Skin epidermis (tissue), 12 donors: ENCODE measurements at regions not wholly inside any gene's neighbourhood (a gene's known extent, or its start where the extent isn't known, plus 50 kb on each side); places are given as distances from the start of the nearest gene placed in this dataset.
"Not testable (repeated sequence)": the region's sequence is repeated elsewhere in the genome, so short reads cannot be mapped to it uniquely, and the experiment has no call there.

ENCODE experiments used
- H3K27ac ChIP-seq, 21 experiments: fragments of 200-600 bp; sonication (generic) in 11 of 21; one replicate each; pipeline ENCODE4 v1.5.0; 2020; ENCODE audit warnings: mild to moderate bottlenecking in 3 of 21, inconsistent platforms in 2 of 21, moderate library complexity in 2 of 21
- H3K4me3 ChIP-seq, 7 experiments: fragments of 200-600 bp; sonication (generic) in 2 of 7; one replicate each; pipeline ENCODE4 v1.5.0; 2020; ENCODE audit warnings: inconsistent platforms in 2 of 7, mild to moderate bottlenecking in 2 of 7, moderate library complexity in 1 of 7

DNA sequence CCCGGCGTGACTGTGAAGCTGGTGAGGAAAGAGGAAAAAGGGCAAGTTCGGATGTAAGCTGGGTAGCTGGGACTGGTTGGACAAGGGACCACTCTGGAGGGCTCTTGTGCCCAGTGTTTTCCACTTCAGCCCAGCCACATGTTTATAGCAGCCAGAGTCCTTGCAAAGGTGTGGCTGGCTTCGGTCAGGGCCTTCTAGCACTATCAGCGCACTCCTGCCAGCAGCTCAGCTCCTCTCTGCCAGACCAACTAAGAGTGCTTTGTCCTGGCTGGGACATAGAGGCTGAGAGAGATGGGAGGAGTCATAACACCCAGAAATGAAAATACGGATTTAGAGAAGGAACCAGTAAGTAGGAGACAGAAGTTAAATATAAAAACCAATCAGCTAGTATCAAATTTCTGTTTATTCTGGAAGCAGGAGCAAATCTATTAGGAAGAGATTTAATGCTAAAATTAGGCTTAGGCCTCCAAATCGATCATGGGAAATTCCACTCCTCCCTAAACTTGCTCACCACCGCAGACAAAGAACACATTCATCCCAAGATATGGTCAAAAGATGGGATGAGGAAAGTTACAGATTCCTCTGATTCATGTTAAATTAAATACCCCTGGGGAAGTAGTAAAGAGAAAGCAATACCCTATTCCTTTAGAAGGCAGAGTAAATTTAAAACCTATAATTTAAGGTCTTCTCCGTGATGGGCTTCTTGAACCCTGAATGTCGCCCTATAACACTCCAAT lies 135.0 kb downstream of the RALA start:
- Histone ChIP-seq H3K4me3 (no peak overlapping the region), H3K27ac (peak overlapping the region in 3 of 21 experiments; percentile 5 to 28 (median 24))

- H3K4me3 ChIP-seq: no peak overlapping the region
Measured at GRCh38 chr7:39761449-39761848, 138.1 kb downstream of the RALA start.

DNA sequence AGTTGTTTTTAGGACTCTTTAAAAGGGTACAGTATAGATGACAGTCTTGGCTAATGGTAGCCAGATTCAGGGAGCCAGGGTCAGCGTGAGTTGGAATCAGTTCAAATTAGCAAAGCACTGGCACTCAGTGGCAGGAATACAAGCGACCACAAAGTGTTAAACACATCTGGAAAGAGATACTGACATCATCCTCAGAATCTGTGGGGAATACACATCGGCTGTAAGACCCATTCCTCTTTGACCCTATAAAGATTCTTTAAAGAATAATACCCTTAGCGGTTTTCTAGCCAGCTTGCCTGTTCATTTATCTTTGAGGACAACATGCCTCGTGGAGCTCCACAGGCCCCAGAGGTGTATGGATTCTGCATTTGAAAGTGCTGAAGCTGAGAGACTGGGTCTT lies 139.1 kb downstream of the RALA start:
- H3K4me3 ChIP-seq, H3K27ac ChIP-seq: not testable (repeated sequence)

More at GRCh38 chr7:39761449-39761848, 138.1 kb downstream of the RALA start:
- H3K27ac ChIP-seq: peak overlapping the region in 1 of 21 experiments; percentile 12

DNA sequence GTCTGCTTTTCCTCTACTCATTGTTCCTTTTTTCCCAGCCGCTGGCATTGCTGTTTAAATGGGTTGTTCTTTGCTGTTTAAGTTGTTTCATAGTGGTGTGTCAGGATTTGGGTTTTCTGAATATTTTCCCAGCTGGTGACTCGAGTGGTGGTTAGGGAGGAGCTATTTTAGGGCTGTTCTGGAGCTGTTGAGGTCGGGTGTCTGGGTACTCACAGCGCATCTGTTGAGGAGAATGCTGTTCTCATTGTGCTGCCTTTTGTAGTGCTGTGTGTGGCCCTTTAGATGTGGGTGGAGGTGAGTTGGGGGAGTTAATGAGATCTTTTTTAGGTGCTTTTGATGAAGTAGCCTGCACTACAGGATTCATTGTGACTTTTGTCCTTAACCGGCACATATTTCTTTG lies 139.5 kb downstream of the RALA start:
- H3K4me3 ChIP-seq, H3K27ac ChIP-seq: not testable (repeated sequence)

- H3K27ac ChIP-seq, H3K4me3 ChIP-seq: not testable (repeated sequence)
Measured at GRCh38 chr7:39765833-39766232, 142.5 kb downstream of the RALA start.

DNA sequence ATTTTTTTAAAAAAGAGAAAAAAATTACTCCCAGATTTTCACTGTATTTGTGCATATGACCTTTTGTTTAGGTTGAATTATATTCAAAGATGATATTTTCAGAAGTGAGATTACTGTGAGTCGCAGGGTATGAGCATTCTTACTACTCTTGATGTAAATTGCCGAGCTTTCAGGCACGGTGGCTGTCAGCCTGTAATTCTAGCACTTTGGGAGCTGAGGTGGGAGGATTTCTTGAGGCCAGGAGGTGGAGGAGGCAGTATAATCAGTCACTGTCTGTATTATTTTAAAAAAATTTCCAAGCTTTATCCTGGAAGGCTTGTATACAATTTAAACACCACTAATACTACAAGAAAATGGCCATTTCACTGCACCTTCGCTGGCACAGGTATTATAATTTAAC lies 145.1 kb downstream of the RALA start:
- not testable (repeated sequence) for H3K4me3 ChIP-seq, H3K27ac ChIP-seq

- not testable (repeated sequence) for H3K4me3 ChIP-seq, H3K27ac ChIP-seq
Measured at GRCh38 chr7:39774341-39774851, 151.0 kb downstream of the RALA start.

- H3K27ac ChIP-seq: not testable (repeated sequence)
Measured at GRCh38 chr7:39781557-39781956, 158.2 kb downstream of the RALA start.

GRCh38 chr7:39786440-39786839 lies 163.1 kb downstream of the RALA start:
- not testable (repeated sequence) for H3K27ac ChIP-seq, H3K4me3 ChIP-seq

More at GRCh38 chr7:39781557-39781956, 158.2 kb downstream of the RALA start:
- not testable (repeated sequence) for H3K4me3 ChIP-seq

- H3K4me3 ChIP-seq, H3K27ac ChIP-seq: not testable (repeated sequence)
Measured at GRCh38 chr7:39791035-39791434, 159.0 kb upstream of the CDK13 start.

GRCh38 chr7:39791911-39792310 lies 158.1 kb upstream of the CDK13 start:
- not testable (repeated sequence) for H3K27ac ChIP-seq, H3K4me3 ChIP-seq

DNA sequence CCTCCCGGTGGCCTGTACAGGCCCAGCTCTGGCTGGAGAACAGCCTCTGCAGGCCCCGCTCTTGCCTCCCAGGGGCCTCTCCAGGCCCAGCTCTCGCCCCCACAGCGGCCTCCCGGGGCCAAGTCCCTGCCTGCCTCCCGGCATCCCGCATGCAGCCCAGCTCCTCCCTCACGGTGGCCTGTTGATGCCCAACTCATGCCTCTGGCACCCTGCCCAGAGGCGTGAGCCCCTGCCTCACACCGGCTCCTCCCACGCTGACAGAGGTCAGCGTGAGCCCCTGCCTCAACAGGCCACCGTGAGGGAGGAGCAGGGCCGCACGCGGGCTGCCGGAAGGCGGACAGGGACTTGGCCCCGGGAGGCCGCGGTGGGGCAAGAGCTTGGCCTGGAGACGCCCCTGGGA lies 157.0 kb upstream of the CDK13 start:
- not testable (repeated sequence) for H3K4me3 ChIP-seq, H3K27ac ChIP-seq

- H3K27ac ChIP-seq, H3K4me3 ChIP-seq: not testable (repeated sequence)
Measured at GRCh38 chr7:39793851-39794250, 156.2 kb upstream of the CDK13 start.

- H3K4me3 ChIP-seq, H3K27ac ChIP-seq: not testable (repeated sequence)
Measured at GRCh38 chr7:39796947-39797346, 153.1 kb upstream of the CDK13 start.

DNA sequence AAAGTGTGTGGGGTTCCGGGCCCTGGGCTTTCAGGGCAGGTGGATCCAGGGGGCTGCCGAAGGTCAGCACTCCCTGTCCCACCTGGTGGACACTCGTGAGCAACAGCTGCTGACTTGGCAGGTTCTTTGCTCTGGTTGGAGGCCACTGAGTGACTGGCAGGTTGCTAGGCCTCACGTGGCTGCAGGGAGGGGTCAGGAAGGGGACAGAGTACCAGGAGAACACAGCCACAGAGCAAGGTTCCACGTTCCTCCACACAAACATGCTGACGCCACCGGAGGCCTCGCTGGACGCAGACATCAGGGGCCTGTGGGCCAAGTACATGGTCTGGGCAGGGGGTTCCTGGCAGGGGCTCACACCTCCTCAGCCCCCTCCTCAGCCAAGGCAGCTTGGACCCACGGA lies 152.0 kb upstream of the CDK13 start:
- not testable (repeated sequence) for H3K27ac ChIP-seq, H3K4me3 ChIP-seq

- no peak overlapping the region for H3K27ac ChIP-seq
- H3K4me3 ChIP-seq: no peak overlapping the region
Measured at GRCh38 chr7:39808796-39809481, 141.1 kb upstream of the CDK13 start.

DNA sequence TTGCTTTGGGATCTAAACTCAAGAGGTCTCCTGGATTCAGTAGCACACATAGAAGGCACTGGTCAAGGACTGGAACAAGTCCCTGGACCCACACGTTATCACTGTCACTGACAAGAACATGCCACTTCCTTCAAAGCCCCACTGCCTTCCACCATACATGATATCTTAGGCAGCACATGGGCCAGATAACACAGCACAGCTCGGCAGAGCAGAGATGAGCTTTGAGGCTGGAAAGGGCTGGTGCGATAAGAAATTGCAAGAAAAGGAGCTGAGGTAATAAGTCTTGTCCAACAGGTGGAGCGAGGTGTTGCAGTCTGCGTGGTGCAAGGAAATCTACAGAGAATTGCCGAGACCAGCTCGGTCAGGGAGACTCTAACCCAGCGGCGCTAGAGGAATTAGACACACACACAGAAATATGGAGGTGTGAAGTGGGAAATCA lies 139.8 kb upstream of the CDK13 start:
- peak overlapping the region in 1 of 21 experiments; percentile 48 for H3K27ac ChIP-seq
- H3K4me3 ChIP-seq: no peak overlapping the region

GRCh38 chr7:39810710-39811109 lies 139.3 kb upstream of the CDK13 start:
- peak overlapping the region in 1 of 21 experiments; percentile 48 for H3K27ac ChIP-seq
- H3K4me3 ChIP-seq: no peak overlapping the region

DNA sequence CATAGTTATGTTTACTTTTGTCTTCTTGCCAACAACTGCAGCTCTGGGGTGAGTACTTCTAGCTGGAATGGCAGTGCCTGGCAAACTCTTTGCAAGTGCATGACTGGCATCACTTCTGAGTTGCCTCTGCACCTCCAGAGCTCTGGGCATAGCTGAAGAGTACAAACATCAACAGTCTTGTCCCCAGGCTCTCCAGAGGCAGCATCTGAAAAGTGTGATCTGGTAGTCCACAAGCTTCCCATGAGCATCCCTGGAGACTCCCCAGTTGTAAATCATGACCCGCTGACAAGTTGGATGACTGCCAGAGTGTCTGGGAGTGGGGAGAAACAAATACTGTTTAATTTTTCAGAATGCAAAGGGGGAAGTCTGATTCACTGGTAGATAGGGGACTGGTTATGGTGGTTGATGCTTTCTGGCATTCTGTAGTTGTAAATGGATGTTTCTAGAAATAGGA lies 138.9 kb upstream of the CDK13 start:
- Histone ChIP-seq H3K27ac (no peak overlapping the region), H3K4me3 (no peak overlapping the region)

- no peak overlapping the region for H3K27ac ChIP-seq
- H3K4me3 ChIP-seq: no peak overlapping the region
Measured at GRCh38 chr7:39816462-39817060, 133.5 kb upstream of the CDK13 start.

- Histone ChIP-seq H3K27ac (no peak overlapping the region), H3K4me3 (no peak overlapping the region)
Measured at GRCh38 chr7:39819514-39819913, 130.5 kb upstream of the CDK13 start.
